HG02840 (cell line): ENCODE measurements at regions not wholly inside any gene's neighbourhood (a gene's known extent, or its start where the extent isn't known, plus 50 kb on each side); places are given as distances from the start of the nearest gene placed in this dataset.

Experiments used
- ATAC-seq: cut with Tn5 transposase; IDR thresholded peaks from one replicate; pipeline ENCODE4 v1.9.1; 2021; ENCODE audit warnings: mild to moderate bottlenecking, moderate library complexity, moderate number of reproducible peaks; ENCODE audit not compliant: unreplicated experiment, low FRiP score

DNA sequence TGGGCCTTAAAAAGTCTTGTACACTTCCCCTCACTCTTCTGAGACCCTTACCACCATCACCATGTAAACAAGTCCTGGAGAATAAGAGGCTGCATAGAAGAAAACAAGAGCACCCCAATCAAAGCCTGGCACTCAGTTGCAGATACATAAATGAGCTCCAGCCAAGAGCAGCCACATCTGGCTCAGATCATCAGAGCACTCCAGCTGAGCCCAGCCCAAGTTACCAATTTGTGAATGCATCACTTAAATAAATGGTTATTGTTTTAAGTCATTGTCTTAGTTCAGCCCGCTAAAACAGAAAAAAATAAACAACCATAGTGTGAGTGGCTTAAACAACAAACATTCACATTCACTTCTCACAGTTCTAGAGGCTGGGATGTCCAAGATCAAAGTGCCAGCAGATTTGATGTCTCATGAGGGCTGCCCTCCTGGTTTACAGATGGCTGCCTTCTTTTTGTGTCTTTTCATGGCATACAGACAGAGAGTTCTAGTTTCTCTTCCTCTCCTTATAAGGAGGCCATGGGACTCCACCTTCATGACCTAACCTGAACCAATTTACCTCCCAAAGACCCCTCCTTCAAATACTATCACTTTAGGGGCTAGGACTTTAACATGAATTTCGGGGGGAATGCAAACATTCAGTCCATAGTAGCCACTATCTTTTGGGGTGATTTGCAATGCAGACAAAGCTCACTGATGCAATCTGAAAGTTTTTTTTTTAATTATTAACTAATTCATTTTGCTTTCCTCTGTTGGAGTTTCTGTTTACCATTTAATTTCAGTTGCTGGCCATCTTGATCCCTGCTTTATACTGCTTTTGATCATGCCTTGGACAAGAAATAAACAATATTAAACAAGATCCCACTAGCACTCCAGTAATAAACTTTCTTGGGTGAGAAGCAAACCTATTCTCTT lies 187.5 kb upstream of the ACVR2A start:
- ATAC-seq: no peak

DNA sequence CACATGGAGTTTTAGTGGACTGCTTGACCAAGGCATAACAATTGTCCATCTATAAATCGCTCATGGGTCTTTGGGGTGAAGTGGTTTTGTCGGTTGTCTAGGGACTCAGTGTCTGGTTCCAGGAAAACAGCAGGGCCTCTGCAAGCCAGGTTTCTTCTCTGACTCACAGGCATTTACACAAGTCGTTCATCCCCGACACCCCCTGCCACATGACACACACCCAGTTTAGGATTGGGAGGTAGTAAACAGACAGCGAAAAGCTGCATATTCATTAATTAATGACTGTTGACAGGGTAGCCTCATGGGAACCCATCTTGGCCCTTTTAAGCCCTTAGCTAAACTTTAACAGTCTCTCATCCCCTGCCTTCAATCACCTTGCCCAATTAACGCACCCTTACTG lies 194.8 kb upstream of the ACVR2A start:
- no peak for ATAC-seq

DNA sequence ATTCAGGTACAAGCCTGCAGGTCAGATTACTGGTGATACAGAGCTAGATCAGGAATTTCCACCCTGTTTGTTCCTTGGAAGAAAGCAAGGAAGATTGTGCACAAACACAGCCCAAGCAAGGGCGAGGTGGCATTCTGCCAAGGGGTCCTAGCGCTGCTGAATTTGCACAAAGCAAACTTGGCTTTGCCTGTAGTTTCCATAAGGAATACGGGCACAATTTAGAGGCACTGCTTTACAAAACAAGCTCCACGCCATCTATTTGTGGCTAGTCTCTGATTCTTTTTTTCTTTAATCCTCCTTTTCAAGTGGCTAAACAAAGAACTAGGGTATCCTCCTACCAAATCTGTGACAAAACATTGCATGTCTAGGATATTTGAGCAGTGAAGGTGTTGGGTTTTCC lies 195.5 kb upstream of the ACVR2A start:
- no peak for ATAC-seq

DNA sequence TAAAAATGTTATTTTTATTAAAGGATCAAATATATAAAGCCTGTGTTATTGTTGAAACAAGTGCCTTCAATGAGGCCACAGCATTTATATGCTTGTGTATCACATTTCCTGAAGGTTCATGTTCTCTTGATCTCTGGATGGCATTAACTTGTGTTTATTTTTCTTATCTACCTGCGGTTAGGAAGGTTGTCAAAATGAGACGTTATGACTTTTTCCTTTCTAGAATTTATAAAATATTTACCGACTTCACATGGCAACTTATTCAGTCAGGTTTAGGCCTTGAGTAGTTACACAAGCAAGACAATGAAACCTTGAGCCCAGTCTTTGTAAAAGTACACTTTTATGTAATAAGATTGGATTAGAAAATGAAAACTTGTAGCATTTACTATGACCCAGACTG lies 196.4 kb upstream of the ACVR2A start:
- no peak for ATAC-seq

DNA sequence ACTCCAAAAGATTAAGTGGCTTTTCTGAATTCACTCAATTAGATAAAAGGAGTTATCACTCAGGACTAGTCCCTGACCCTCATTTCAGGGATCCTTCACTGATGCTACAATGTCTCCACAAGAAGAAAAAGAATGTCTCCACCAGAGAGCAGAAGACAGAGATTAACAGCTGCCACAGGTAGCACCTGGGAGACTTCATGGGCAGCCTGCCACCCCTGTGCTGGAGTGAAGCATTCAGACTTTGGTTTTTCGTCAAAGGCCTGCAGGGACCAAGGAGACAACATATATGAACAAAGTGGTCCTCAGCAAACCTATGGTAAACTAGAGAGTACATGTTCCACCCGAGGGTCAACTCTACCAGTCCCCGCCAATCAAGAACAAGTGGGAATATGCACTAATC lies 197.0 kb upstream of the ACVR2A start:
- no peak for ATAC-seq

DNA sequence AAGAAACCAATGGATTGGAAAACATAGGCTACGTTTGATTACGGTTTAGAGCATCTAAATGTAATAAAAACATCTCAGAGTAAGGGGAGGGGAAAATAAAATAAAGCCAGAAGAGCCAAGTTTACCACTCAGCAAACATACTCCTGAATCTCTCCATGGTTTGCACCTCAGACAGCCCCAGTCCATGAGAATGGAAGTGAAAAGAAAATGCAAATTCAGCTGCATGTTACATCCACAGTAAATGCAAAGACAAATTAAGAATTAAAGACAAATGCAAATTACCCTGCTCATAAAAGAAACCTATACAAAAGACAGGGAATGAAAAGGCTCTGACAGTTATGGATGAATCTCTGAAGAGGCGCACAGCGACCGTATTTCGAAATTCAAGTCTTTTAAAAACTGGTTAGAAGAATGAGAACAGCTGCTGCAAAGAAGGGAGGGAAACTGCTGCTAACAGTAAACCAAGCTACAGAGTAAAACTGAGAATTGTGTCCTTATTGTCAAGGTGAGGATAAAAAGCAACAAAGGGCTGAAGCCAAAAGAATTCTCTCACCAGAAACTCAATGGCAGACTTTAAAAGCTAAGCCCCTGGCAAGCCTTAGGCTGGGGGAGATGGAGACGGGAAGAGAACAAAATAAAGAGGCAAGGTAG lies 197.9 kb upstream of the ACVR2A start:
- no peak for ATAC-seq

DNA sequence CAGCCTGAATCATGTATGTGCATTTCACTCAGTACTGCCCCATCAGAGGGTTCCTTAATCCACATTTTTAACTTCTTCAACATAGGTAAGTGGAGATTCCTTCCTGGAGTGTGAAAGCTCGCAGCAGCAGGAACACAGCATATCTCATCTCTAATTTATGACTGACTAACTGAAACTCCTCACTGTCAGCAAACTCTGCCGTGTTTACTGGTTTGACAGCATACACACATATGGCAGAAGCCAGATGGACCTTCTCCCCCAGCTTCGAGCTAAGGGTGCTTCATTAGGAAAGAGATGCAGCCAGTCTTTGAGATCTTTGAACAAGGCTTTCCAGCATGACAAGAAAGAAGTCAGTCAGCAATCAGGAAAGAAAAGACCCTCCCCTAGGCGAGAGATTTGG lies 200.3 kb upstream of the ACVR2A start:
- no peak for ATAC-seq

DNA sequence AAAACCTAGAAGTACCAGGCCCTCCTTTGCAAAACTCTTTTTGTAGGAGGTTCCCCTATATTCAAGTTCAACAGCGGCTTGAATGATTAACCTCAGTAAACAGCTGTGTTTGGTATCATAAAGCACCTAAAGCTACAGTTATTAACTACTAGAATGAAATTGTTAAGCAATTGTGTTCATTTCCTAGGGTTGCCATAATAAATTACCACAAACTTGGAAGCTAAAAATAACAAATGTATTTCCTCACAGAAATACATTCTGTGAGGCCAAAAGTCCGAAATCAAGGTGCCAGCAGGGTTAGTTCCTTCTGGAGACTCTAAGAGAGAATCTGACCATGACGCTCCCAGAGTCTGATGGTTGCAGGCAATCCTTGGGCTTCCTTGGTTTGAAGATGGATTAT lies 202.1 kb upstream of the ACVR2A start:
- no peak for ATAC-seq

DNA sequence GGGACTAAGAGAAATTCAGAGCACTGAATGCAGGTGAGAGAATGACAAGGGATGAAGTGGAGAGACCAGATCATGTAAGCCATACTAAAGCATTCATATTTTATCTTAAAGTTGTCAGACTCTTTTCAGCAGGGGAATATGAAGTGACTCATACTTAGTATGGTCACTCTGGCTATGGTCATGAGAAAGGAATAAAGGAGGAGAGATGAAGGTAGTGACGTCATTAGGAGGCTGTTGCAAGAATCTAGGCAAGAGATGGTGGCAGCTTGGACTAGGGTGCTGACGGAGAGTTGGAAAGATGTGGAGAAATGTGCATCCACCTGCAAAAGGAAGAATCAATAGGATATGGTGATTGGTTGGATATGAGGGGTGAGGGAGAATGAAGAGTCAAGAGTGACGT lies 203.2 kb upstream of the ACVR2A start:
- ATAC-seq: no peak

DNA sequence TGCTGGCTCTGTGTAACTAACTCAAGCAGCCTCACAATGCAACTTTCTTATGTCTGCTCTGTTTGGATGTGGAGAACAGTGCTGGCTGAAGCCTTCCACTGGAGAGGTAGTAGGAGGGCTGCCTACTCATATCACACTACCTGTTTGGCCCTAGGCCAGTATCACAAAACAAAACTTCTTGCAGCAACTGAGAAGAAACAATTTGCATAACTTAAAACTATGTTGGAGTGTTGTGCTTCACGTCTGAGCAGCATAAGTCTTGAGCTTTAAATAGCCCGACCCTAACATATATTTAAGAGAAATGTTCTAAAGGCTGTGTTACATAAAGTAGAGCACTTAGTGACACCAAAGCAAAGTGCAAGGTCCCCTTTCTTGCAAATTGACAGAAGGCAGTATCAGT lies 204.9 kb upstream of the ACVR2A start:
- peak; percentile 79 for ATAC-seq

DNA sequence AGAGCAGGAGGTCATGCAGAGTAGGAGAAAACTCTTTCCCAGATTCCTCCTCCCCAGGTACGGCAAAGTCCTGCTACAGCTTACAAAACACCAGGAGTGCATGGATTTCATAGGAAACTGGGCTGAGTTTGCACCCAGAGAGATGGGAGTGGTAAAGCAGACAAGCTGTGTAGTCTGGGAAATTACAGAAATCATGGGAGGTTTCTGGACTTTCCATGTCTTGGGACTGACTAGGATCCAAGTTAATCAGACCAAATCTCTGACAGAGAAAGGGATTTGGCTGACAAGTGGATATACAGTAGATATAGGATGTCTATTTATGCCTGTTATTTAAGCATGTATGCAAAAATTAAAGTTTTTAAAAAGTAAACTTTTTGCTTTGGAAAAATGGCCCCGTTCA lies 205.4 kb upstream of the ACVR2A start:
- ATAC-seq: no peak

DNA sequence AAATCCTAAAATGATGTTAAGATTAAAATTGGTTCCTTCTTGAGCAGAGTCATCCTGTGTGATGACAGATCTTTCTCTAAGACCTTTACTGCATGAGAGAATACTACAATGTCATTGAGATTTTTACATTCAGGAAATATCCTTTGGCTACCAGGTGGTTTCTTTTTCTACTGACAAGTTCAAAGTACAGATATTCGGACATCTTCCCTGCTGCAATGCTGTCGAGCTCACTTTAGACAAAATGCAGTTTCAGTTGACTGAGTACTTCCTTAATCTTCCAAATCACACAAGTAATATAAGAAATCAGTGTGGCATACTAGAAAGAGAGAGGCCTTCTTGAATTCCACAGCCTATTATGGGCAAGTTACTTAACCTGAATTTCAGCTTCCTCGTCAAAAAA lies 207.9 kb upstream of the ACVR2A start:
- ATAC-seq: no peak

DNA sequence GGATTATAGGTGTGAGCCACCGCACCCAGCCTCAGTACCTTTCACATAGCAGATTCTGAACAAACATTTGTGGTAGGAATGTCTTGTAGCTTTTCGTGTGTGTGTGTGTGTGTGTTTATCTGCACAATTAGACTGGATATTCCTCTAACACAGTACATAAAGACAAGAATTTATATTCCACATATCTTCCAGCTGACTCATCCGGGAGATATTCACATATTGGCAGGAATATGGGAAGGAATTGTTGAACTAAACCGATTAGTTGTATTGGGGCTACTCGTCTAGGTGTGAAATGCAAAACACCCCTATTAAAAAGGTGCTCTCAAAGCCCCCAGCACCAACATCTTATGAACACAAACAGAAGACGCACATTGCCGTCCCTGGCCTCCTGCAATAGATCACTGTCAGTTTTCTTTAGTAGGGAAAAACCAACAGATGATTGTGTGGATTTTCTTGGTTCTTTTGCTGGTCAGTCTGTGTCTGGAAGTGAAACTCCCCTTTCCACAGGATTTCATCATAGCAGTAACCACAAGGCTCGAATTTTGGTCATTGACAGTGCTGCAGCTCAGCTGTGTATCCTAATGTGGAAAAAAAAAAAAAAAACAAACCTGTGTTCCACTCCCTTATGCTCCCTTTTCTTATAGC lies 208.5 kb upstream of the ACVR2A start:
- no peak for ATAC-seq

DNA sequence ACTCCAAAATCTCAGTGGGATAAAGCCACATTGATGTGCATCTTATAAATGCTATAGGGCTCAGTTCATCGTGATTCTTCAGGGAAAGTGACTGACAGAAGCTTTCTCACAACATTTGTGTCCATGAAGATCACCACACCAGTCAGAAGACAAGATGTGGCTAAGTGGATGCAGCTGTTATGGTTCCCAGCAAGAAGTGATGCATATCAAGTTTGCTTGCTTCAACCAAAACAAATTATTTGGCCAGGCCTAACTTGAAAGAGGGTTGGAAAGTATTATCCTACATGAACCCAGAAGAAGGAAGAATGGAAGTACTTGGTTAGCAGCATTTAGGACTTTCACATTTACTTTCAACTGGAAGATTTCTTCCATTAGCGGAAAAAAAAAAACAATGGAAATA lies 210.0 kb upstream of the ACVR2A start:
- ATAC-seq: no peak

DNA sequence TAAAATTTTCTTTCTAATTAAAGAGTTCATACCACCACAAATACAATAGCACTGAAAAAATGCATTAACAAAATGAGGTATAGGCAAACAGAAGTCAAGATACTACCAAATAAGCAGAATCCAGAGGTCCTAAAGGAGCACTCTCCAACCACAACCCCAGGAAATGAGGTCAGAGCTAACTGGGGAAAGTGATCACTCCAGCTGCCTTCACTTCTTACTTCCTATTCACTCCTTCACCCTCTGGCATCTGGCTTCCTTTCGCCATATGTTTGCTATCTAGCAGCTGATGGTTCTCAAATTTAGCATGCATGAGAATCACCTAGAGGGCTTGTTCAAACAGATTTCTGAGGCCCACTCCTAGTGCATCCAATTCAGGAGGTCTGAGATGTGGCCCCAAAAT lies 212.6 kb upstream of the ACVR2A start:
- ATAC-seq: no peak

DNA sequence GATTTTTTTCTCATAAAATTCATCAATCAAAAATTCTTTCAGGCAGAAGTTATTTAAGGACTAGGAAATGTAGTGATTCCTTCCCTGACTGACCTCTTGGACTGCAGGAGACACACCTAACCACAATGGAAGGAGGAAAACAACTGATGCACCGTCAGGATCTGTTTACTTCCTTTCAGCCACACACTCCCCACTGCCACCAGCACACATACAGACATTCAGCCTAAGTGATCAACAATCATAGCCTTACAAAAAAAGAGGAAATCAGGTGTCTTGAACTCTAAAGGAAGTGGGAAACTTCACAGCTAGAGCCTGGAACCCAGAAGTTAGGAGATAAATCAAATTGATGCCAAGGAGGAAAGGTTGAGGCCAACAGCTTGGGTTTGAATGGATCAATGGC lies 213.5 kb upstream of the ACVR2A start:
- ATAC-seq: no peak

DNA sequence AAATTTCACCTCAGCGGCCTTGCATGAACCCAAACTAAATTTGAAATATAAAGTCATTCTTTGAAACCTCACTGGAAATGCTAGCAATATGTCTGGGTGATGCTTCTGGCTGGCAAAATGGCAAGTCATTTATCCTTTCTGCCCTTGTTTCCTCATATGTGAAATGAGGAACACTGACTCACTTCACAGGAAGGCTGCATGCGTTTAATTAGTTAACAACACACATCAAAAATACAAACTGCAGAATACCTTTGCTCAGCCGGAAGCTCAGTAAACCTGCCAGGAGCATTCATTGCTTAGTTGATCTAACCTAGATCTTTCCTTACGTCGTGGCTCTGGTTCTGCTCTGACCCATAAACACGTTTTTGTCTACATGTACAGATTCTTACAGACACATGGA lies 214.2 kb upstream of the ACVR2A start:
- ATAC-seq: no peak

DNA sequence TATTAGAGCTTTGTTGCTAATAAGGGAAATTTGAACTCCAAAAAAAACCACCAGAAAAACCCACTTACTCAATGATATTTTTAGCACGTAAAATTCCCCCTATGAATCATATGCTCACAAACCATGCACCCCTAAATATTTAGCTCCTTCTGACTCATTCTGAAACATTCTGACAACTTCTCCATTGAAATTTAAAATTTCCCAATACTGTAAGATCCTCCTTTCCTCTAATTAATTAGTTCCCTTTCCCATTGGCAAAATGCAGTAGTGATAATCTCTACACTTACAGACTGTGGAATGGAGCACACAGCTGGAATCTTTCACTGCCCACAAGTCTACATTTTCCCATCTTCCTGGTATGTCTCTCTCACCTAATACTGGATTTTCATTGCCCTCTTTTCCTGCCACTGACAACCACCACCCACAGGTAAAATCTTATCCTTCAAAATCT lies 215.8 kb upstream of the ACVR2A start:
- ATAC-seq: no peak

DNA sequence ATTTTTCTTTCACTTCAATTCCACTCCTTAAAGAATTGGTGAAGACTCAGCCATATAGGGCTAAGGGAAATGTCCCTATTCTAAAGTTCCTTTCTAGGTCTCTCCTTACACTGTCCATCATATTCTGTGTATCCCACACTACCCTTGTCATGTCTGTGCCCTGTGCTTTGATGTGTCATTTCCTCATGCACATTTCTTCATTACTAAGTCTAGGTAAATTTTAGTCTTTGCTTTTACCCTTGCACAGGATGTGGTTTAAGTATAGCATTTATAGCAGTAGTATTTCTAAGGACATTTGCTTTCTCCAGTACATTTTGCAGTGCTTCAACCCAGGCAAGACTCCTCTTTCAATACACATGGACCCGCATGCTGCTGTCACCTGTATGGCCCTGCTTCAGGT lies 221.5 kb upstream of the ACVR2A start:
- ATAC-seq: peak; percentile 93

DNA sequence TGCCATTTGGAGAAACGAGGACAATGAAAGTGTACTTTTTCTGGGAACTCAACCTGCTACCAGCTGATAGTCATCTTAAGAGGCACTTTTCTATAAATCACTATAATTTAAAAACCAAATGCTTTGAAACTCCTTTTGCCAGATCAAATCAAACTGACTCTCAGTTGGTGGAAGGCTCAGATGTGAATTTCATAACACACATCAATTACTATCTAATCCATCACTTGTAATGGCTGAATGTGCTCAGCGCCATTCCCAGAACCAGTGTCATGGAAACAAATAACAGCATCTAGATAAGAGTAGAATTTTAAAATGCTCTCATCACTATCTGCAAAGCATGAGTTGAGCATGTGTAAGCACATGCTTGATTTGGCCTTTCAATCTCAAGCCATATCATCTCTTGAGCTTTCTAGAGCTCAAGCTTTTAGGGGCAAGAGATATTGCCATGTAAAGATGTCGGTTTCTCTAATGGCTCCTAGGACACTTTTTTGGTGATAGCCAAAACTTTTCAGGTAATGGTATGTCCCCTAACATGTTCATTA lies 223.1 kb upstream of the ACVR2A start:
- ATAC-seq: no peak

DNA sequence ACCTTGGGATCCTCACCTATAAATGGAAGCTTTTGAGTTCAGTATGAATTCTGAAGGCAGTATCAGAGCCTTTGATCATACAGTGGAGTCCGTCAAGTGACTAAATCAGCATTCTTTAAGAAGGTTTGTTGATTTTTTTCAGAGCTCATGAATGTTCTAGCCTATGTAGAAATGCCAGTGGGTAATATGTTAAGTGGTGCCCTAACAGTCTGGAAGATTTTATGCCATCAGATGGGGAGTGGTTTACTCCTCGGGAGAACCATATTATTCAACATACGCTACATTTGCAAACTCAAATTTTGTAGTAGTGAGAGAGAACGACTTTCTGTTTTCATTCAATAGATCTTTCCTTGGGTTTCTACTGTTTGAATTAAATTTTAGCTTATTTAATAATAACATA lies 225.0 kb upstream of the ACVR2A start:
- no peak for ATAC-seq
